H1 (cell line): ENCODE measurements at regions not wholly inside any gene's neighbourhood (a gene's known extent, or its start where the extent isn't known, plus 50 kb on each side); places are given as distances from the start of the nearest gene placed in this dataset.

Source experiments
- CTCF ChIP-seq, 3 experiments: IDR thresholded peaks; 1 replicate in 2 of 3; 2 replicates in 1 of 3; pipeline versions ENCODE4 v1.5.1 to v1.6.1; 2011; ENCODE audit warnings: low read length in 3 of 3, mild to moderate bottlenecking in 3 of 3, inconsistent platforms in 2 of 3, low read depth in 1 of 3, moderate library complexity in 1 of 3; ENCODE audit not compliant: insufficient read depth in 1 of 3; ENCODE audit errors: control extremely low read depth in 1 of 3
- HDAC2 ChIP-seq, 2 experiments: fragments of 300-600 bp in 1 of 2; sonication (generic) in 1 of 2; IDR thresholded peaks; 2 replicates each; pipeline ENCODE4 v1.6.1; 2011 to 2012; ENCODE audit warnings: low read depth in 2 of 2, low read length in 2 of 2, mild to moderate bottlenecking in 2 of 2, moderate library complexity in 2 of 2, borderline replicate concordance in 1 of 2, inconsistent platforms in 1 of 2
- JUN ChIP-seq: IDR thresholded peaks from 2 replicates; pipeline ENCODE4 v1.6.1; 2011; ENCODE audit warnings: low read depth, mild to moderate bottlenecking, improper control_type of control experiment, low read length
- JUND ChIP-seq: IDR thresholded peaks from 2 replicates; pipeline ENCODE4 v1.6.1; 2011; ENCODE audit warnings: mild to moderate bottlenecking, improper control_type of control experiment, low read length
- PHF8 ChIP-seq: fragments of 200-600 bp; sonication (generic); conservative IDR thresholded peaks from 2 replicates; pipeline ENCODE4 v1.7.1; 2012; ENCODE audit warnings: low read depth, mild to moderate bottlenecking, inconsistent platforms, low read length, moderate library complexity
- POLR2A ChIP-seq, 2 experiments: IDR thresholded peaks; 1 replicate in 1 of 2; 2 replicates in 1 of 2; pipeline ENCODE4 v1.6.1; 2011; ENCODE audit warnings: low read depth in 2 of 2, low read length in 2 of 2, mild to moderate bottlenecking in 2 of 2; ENCODE audit errors: control extremely low read depth in 1 of 2
- POLR2AphosphoS5 ChIP-seq: IDR thresholded peaks from 2 replicates; pipeline ENCODE4 v1.6.1; 2011; ENCODE audit warnings: low read depth, low read length
- RFX5 ChIP-seq: IDR thresholded peaks from 2 replicates; pipeline ENCODE4 v1.6.1; 2011; ENCODE audit warnings: low read depth, low read length, improper control_type of control experiment, borderline replicate concordance
- SP1 ChIP-seq: IDR thresholded peaks from 2 replicates; pipeline ENCODE4 v1.6.1; 2011; ENCODE audit warnings: low read depth, low read length

- TF ChIP-seq CTCF (IDR thresholded peaks at IDR 0.05; ENCODE audit: control extremely low read depth in 1 of 3, insufficient read depth in 1 of 3, low read depth in 1 of 3, low read length in 3 of 3) (no peak), SP1 (no peak), HDAC2 (IDR thresholded peaks at IDR 0.05; ENCODE audit: borderline replicate concordance in 1 of 2, low read depth in 2 of 2, low read length in 2 of 2) (no peak), JUN (no peak), PHF8 (no peak), POLR2A (IDR thresholded peaks at IDR 0.05; ENCODE audit: control extremely low read depth in 1 of 2, low read depth in 2 of 2, low read length in 2 of 2) (no peak), JUND (no peak), POLR2AphosphoS5 (no peak), RFX5 (no peak)
Measured at GRCh38 chr2:200165687-200166086, 140.8 kb upstream of the SPATS2L start.
